HG03135 (cell line): ENCODE measurements at regions not wholly inside any gene's neighbourhood (a gene's known extent, or its start where the extent isn't known, plus 50 kb on each side); places are given as distances from the start of the nearest gene placed in this dataset.

ENCODE experiments used
- ATAC-seq: cut with Tn5 transposase; IDR thresholded peaks from one replicate; pipeline ENCODE4 v1.9.1; 2021; ENCODE audit warnings: mild to moderate bottlenecking, moderate library complexity; ENCODE audit not compliant: unreplicated experiment

GRCh38 chr3:40976241-40976640 lies 223.1 kb upstream of the CTNNB1 start:
- ATAC-seq, result no peak

DNA sequence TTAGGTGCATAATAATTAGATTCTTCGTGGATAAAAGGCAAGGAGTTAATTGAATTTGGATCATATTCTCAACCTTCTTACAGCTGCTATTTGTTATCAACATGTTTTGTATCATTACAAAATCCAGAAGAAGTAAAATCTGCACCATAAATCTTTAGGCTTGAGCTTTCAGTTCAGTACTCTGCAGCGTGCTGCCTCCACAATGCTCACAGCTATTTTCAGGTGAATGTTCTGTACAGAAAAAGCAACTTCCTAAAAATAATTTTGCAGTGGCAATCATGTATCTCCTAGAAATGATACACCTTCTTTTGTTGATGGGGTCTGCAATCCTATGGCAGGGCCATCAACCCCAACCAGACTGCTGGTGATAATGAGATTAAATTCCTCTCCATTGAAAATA lies 220.9 kb upstream of the CTNNB1 start:
- ATAC-seq, result no peak

GRCh38 chr3:40979962-40980361 lies 219.3 kb upstream of the CTNNB1 start:
- no peak for ATAC-seq

DNA sequence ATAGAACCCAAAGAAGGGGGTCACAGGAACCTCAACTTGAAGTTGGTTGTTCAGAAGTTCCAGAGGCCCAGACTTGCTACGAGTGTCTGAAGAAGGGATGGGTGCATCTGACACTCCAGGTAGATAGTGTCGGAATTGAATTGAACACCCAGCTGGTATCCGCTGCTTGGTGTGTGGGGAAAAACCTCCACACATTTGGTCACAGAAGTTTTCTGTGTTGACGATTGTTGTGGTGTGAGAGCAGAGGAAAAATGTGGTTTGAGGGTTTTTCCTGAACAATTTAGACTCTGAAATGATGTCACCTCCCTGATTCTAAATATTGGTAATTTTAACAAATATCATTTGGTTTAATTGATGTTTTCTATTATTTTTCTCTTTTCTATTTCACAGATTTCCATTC lies 218.8 kb upstream of the CTNNB1 start:
- no peak for ATAC-seq

GRCh38 chr3:40985195-40985594 lies 214.1 kb upstream of the CTNNB1 start:
- ATAC-seq, result no peak

DNA sequence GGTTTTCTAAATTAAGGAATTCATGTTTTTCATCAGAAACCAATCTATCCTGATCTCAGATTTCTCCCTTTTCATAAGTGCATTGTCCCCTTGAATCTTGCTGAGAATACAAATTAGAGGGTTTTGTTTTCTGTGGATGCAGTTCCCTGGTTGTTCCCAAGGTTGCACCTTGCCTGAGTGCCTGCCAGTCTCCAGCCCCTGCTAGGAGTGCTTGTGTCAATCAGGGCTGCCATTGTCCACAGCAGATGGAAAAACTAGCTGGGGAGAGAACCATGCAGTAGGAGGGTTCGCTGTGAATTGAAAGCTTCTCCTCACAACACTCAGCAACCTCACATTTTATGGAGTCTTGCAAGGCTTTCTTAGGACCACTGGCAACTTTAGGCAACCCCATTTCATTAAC lies 210.8 kb upstream of the CTNNB1 start:
- ATAC-seq, result no peak

- ATAC-seq, result no peak
These were observed 209.9 kb upstream of the CTNNB1 start for GRCh38 chr3:40989141-40990061.

GRCh38 chr3:40990062-40990456 lies 209.2 kb upstream of the CTNNB1 start:
- no peak for ATAC-seq

DNA sequence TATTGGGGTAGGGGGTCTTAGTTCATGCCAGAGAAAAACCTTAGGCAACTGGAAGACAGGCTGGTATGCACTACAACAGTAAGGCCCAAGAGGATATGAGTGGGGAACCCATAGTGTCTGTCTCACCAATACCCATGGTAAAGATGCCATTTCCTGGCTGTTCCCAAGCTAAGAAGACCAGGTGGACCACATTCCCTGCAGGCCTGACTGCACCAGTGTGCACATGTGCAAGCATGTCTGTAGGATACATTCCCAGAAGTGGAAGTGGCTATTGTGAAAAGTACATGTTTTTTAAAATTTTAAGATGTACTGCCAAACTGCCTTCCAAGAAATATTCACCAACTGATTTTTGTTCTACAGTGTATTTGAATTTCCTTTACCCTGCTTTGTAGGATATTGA lies 207.3 kb upstream of the CTNNB1 start:
- no peak for ATAC-seq

DNA sequence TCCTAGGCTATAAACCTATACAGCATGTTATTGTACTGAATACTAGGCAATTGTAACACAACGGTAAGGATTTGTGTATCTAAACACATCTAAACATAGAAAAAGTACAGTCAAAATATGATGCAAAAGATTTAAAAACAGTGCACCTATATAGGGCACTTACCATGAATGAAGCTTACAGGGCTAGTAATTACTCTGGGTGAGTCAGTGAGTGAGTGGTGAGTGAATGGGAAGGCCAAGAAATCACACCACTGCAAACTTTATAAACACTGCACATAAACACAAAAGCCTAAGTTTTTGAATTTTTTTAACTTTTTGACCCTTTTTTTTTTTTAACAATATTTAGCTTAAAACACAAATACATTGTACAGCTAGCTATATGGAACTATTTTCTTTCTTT lies 204.7 kb upstream of the CTNNB1 start:
- ATAC-seq, result no peak

DNA sequence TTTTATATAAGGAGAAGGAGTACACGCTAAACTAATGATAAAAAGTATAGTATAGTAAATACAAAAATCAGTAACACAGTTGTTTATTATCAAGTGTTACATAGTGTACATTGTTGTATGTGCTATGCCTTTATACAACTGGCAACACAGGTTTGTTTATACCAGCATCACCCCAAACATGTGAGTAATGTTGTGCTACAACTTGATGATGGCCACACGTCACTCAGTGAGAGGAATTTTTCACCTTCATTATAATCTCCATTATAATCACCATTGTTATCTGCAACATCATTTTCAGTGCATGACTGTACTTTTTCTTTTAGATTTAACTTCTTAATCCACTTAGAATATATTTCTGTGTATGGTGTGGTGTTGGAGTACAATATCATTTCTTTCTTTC lies 204.0 kb upstream of the CTNNB1 start:
- ATAC-seq, result no peak

- ATAC-seq, result no peak
These were observed 202.9 kb upstream of the CTNNB1 start for GRCh38 chr3:40996382-40996781.

GRCh38 chr3:40996827-40997710 lies 202.2 kb upstream of the CTNNB1 start:
- no peak for ATAC-seq

GRCh38 chr3:40997711-40998519 lies 201.4 kb upstream of the CTNNB1 start:
- no peak for ATAC-seq

DNA sequence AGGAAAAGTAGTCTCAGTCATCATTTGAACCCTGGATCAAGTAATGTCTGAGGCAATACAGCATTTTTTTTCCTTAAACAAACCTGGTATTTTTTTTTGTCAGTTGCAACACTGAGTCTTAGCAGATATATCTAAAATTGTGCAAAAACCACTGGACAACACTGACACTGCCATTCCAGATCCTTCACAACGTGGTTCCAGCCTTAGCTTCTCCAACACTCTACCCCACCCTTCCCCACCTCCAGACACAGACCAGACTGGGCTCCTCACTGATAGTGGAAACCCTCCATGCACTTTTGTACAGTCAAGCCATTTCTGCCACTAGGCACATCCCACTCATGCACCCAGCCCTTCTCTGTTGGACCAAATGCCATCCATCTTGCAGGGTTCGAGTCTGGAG lies 199.6 kb upstream of the CTNNB1 start:
- no peak for ATAC-seq

DNA sequence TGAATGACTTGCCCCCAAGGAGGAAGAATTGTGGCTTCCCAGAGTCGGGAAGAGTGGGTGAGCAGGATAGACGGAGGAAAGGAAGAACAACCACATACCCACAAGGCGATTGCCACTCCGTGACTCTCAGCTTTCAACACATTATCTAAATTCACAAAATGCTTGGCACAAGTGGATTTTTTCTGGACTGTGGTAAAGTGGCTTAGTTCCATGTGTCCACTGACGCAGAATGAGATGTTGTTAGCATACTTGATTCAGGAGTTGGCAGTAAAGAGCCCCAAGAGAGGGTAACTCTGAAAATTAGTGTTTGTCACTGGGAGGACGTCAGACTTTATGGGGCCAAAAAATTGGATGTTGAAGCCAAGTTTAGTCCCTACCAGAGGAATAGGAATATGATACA lies 198.8 kb upstream of the CTNNB1 start:
- ATAC-seq, result no peak

- ATAC-seq, result no peak
These were observed 197.7 kb upstream of the CTNNB1 start for GRCh38 chr3:41001556-41001955.

DNA sequence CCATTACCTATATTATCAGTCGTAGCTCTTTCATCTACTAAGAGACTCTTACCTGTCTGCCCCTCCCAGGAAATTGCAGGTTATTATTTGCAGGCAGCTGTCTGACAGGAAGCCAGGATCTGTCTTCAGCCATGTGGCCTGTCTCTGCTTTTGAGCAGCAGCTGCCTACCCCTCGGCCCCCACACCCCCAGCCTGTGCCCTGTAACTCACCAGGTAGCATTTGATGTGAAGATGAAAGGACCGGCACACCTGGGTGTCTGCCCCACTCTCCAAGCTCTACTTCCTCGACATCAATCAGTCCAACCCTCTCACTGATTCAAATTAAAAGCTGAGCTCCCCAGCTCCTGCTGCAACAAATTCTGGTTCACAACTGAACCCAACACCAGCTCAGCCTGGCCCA lies 197.2 kb upstream of the CTNNB1 start:
- no peak for ATAC-seq

DNA sequence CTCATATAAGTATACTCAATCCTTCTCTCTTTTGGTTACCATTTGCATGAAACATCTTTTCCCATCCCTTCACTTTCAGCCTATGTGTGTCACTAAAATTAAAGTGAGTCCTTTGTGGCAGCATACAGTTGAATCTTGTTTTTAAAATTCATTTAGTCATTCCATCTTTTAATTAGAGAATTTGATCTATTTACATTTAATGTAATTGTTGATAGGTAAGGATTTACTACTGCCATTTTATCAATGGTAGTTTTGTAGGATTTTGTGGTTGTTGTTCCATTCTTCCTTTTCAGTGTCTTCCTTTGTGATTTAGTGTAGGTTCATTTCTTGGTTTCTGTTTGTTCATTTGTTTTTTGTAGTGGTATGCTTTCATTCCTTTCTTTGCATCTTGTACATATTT lies 191.9 kb upstream of the CTNNB1 start:
- ATAC-seq, result no peak

DNA sequence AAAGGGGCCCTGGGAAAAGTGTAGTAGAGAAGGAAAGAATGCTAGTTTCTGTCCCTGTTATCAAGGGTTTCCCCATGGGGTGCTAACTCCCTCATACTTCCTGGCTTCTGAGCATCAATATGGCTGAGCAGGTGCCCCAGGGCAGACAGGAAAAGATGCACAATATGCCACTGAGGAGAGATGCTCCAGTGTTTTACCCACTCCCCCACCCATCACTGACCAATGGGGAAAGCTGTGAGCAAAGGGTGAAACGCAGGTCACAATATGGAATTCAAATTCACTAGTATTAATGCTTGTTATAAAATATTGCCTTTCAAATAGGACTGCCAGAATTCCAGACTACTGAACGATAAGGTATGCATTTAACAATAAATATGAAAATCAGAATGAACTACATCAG lies 187.5 kb upstream of the CTNNB1 start:
- ATAC-seq, result no peak

- ATAC-seq, result no peak
These were observed 180.4 kb upstream of the CTNNB1 start for GRCh38 chr3:41018855-41019254.
